ENCODE measurements at regions not wholly inside any gene's neighbourhood (a gene's known extent, or its start where the extent isn't known, plus 50 kb on each side); places are given as distances from the start of the nearest gene placed in this dataset.
A peak's percentile ranks its signal among the peaks of the same experiment; 100 is the strongest.

DNA sequence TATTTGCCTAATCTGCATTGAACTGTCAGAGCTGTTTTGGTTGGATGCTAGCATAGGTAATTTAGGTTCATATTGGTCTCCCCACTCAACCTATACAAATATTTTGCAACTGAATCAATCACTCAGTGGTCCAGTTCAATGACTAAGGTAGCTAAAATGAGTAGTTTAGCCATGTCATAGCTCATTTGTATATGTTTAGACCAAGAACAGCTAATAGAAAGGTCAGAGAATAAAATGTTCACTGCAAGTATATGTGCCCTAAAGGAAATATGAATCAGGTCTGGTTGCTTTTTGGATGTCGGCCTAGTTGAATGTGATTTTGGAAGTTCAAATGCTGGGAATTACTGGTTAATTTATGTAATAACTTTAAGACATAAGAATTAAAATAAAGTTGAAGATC lies 883.9 kb downstream of the LRFN5 start:
- DNase-seq (peak; percentile 80), ATAC-seq (ENCODE audit: low read depth) (no peak)
- no peak overlapping the region for H3K56ac ChIP-seq (ENCODE audit: extremely low read depth, insufficient read depth, low read length)
- no peak overlapping the region for H3K23ac ChIP-seq (ENCODE audit: low read depth, low read length)
- in situ Hi-C loops (cut with MboI; ENCODE audit: low sequenced_read_pairs) (no loop called here), dilution Hi-C loops (cut with HindIII; ENCODE audit: low sequenced_read_pairs, unreplicated experiment) (no loop called here), intact Hi-C loops (cut with micrococcal nuclease) (no loop called here)
- no peaks in the 10 kb centered on the region for H3K9me1 ChIP-seq (ENCODE audit: insufficient read depth, low read length)
- H2AK5ac ChIP-seq (ENCODE audit: low read depth, low read length), result no peak overlapping the region
- BruUV-seq (replicated peaks), result no TSS peak
- H4K20me1 ChIP-seq (ENCODE audit: insufficient read depth, low read length), result no peaks in the 10 kb centered on the region
- H3K27ac ChIP-seq (ENCODE audit: insufficient read depth, low read length), result no peak overlapping the region
- no peak overlapping the region for H4K5ac ChIP-seq (ENCODE audit: low read depth, low read length)
- no peaks in the 10 kb centered on the region for H3K27me3 ChIP-seq (ENCODE audit: control insufficient read depth, insufficient read depth, low read length)
- POLR2A ChIA-PET (ENCODE audit: unreplicated experiment), result no interaction called here
- no peak overlapping the region for H3K18ac ChIP-seq (ENCODE audit: low read depth, low read length)
- H3K14ac ChIP-seq (replicated peaks; ENCODE audit: low read depth, low read length), result no peak overlapping the region
- H3K79me1 ChIP-seq (ENCODE audit: low read depth in 1 of 2, low read length in 2 of 2), result no peaks in the 10 kb centered on the region
- no peak for TF ChIP-seq RFX5 (IDR thresholded peaks at IDR 0.05; ENCODE audit: low read depth, low read length)
- TF ChIP-seq BHLHE40 (IDR thresholded peaks at IDR 0.05; ENCODE audit: low read depth, low read length), result no peak
- no peak for TF ChIP-seq MAZ (IDR thresholded peaks at IDR 0.05; ENCODE audit: borderline replicate concordance, low read depth, low read length)
- TF ChIP-seq, protein P1, sequence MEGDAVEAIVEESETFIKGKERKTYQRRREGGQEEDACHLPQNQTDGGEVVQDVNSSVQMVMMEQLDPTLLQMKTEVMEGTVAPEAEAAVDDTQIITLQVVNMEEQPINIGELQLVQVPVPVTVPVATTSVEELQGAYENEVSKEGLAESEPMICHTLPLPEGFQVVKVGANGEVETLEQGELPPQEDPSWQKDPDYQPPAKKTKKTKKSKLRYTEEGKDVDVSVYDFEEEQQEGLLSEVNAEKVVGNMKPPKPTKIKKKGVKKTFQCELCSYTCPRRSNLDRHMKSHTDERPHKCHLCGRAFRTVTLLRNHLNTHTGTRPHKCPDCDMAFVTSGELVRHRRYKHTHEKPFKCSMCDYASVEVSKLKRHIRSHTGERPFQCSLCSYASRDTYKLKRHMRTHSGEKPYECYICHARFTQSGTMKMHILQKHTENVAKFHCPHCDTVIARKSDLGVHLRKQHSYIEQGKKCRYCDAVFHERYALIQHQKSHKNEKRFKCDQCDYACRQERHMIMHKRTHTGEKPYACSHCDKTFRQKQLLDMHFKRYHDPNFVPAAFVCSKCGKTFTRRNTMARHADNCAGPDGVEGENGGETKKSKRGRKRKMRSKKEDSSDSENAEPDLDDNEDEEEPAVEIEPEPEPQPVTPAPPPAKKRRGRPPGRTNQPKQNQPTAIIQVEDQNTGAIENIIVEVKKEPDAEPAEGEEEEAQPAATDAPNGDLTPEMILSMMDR (conservative IDR thresholded peaks at IDR 0.05; ENCODE audit: low read depth, low read length), result no peak
- no peak for TF ChIP-seq POLR2A (IDR thresholded peaks at IDR 0.05; ENCODE audit: low read depth, low read length)
- no peak for TF ChIP-seq MAFK (IDR thresholded peaks at IDR 0.05; ENCODE audit: low read depth, low read length)
- no peak for TF ChIP-seq MXI1 (IDR thresholded peaks at IDR 0.05; ENCODE audit: borderline replicate concordance, low read depth, low read length)
- no peak for TF ChIP-seq RCOR1 (IDR thresholded peaks at IDR 0.05; ENCODE audit: insufficient replicate concordance, low read length)
- TF ChIP-seq CEBPB (IDR thresholded peaks at IDR 0.05; ENCODE audit: low read depth, low read length), result no peak
- no peak for TF ChIP-seq RAD21 (IDR thresholded peaks at IDR 0.05; ENCODE audit: low read length)
- TF ChIP-seq, protein P2, sequence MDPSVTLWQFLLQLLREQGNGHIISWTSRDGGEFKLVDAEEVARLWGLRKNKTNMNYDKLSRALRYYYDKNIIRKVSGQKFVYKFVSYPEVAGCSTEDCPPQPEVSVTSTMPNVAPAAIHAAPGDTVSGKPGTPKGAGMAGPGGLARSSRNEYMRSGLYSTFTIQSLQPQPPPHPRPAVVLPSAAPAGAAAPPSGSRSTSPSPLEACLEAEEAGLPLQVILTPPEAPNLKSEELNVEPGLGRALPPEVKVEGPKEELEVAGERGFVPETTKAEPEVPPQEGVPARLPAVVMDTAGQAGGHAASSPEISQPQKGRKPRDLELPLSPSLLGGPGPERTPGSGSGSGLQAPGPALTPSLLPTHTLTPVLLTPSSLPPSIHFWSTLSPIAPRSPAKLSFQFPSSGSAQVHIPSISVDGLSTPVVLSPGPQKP (IDR thresholded peaks at IDR 0.05; ENCODE audit: borderline replicate concordance, low read depth, low read length), result no peak
- no peak for TF ChIP-seq FOS (IDR thresholded peaks at IDR 0.05; ENCODE audit: low read depth, low read length)
- no peak for TF ChIP-seq CHD1 (IDR thresholded peaks at IDR 0.05; ENCODE audit: low read depth, low read length)
- TF ChIP-seq, protein P3, sequence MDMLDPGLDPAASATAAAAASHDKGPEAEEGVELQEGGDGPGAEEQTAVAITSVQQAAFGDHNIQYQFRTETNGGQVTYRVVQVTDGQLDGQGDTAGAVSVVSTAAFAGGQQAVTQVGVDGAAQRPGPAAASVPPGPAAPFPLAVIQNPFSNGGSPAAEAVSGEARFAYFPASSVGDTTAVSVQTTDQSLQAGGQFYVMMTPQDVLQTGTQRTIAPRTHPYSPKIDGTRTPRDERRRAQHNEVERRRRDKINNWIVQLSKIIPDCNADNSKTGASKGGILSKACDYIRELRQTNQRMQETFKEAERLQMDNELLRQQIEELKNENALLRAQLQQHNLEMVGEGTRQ (IDR thresholded peaks at IDR 0.05; ENCODE audit: low read depth, low read length), result no peak
- no peak for TF ChIP-seq NFE2L2 (IDR thresholded peaks at IDR 0.05; ENCODE audit: low read depth, low read length)
- TF ChIP-seq SMC3 (IDR thresholded peaks at IDR 0.05; ENCODE audit: low read depth, low read length), result no peak
- H3K4ac ChIP-seq (ENCODE audit: low read depth, low read length), result no peak overlapping the region
- no peak overlapping the region for H3K4me2 ChIP-seq (ENCODE audit: low read depth, low read length)
- no peak overlapping the region for H2BK20ac ChIP-seq (ENCODE audit: low read depth, low read length)
- no peaks in the 10 kb centered on the region for H3K9me3 ChIP-seq (ENCODE audit: control insufficient read depth, insufficient read depth, low read length)
- no peak overlapping the region for H4K91ac ChIP-seq (ENCODE audit: insufficient read depth, low read depth, low read length)
- H3K36me3 ChIP-seq (ENCODE audit: control insufficient read depth, insufficient read depth, low read length), result no peaks in the 10 kb centered on the region
- no peak overlapping the region for H2AFZ ChIP-seq (replicated peaks; ENCODE audit: low read length, poor library complexity)
- no peak overlapping the region for H4K8ac ChIP-seq (ENCODE audit: low read depth in 2 of 2, low read length in 2 of 2)
- no peak overlapping the region for H2BK120ac ChIP-seq (ENCODE audit: low read depth, low read length)
- H2BK5ac ChIP-seq (ENCODE audit: low read depth, low read length, poor library complexity, severe bottlenecking), result no peak overlapping the region
- no CpG with 5 or more reads among the region's 1 CpG for WGBS, 2 experiments (ENCODE audit: extremely low coverage in 2 of 2, insufficient read length in 1 of 2)
- no peak overlapping the region for H2AK9ac ChIP-seq (replicated peaks; ENCODE audit: low read depth, low read length, poor library complexity)
- H3K9ac ChIP-seq (ENCODE audit: low read depth, low read length), result no peak overlapping the region
- H2BK15ac ChIP-seq (ENCODE audit: low read depth, low read length), result no peak overlapping the region
- no peaks in the 10 kb centered on the region for H3K4me1 ChIP-seq (ENCODE audit: control insufficient read depth, insufficient read depth, low read length)
- no peak overlapping the region for H3K4me3 ChIP-seq (ENCODE audit: insufficient read depth, low read depth, low read length)
- CTCF ChIA-PET, result no interaction called here
